ENCODE measurements at regions not wholly inside any gene's neighbourhood (a gene's known extent, or its start where the extent isn't known, plus 50 kb on each side); places are given as distances from the start of the nearest gene placed in this dataset.

DNA sequence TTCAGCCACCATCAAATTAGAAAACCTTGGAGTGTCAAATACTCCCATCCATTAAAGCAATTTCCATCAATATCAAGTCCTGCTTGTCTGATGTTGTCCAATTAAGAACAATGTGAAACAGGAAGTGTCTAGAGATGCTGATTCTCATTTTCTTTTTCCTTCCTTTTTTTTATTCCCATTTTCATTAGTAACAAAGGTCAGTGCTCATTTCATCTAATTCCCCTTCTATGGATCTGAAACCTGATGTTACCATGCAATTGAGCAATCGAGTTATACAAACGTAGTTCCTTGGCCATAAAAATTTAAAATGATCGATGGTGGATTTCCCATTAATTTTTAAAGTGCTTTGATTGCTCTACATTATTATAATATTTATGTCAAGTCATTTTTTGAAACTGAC is 330.6 kb upstream of the ZC3H12C start:
- Histone ChIP-seq H3K4me2 (no peak overlapping the region), H3K36me3 (replicated peaks; ENCODE audit: insufficient read depth, low read depth) (no peaks in the 10 kb centered on the region), H3K27ac (no peak overlapping the region), H3K9me2 (replicated peaks; ENCODE audit: insufficient read depth) (no peaks in the 10 kb centered on the region), H3K27me3 (no peaks in the 10 kb centered on the region), H3K79me2 (no peaks in the 10 kb centered on the region), H3K4me1 (ENCODE audit: insufficient read depth) (no peaks in the 10 kb centered on the region), H3K9me3 (ENCODE audit: low read depth) (no peaks in the 10 kb centered on the region), H3K4me3 (no peak overlapping the region), H4K20me1 (ENCODE audit: insufficient read depth, poor library complexity, severe bottlenecking) (no peaks in the 10 kb centered on the region), H2AFZ (no peak overlapping the region)
- 87% methylated on average over 3 of the region's 3 CpGs for WGBS (ENCODE audit: low lambda C conversion rate, missing lambda C conversion rate)
- TF ChIP-seq, protein P1, sequence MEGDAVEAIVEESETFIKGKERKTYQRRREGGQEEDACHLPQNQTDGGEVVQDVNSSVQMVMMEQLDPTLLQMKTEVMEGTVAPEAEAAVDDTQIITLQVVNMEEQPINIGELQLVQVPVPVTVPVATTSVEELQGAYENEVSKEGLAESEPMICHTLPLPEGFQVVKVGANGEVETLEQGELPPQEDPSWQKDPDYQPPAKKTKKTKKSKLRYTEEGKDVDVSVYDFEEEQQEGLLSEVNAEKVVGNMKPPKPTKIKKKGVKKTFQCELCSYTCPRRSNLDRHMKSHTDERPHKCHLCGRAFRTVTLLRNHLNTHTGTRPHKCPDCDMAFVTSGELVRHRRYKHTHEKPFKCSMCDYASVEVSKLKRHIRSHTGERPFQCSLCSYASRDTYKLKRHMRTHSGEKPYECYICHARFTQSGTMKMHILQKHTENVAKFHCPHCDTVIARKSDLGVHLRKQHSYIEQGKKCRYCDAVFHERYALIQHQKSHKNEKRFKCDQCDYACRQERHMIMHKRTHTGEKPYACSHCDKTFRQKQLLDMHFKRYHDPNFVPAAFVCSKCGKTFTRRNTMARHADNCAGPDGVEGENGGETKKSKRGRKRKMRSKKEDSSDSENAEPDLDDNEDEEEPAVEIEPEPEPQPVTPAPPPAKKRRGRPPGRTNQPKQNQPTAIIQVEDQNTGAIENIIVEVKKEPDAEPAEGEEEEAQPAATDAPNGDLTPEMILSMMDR (IDR thresholded peaks at IDR 0.05; ENCODE audit: poor library complexity): no peak
- TF ChIP-seq EZH2phosphoT487 (IDR thresholded peaks at IDR 0.05; ENCODE audit: low read depth, severe bottlenecking, unreplicated experiment) (no peak), EZH2 (IDR thresholded peaks at IDR 0.05; ENCODE audit: borderline replicate concordance) (no peak)
- DNase-seq (ENCODE audit: low spot score): no peak

DNA sequence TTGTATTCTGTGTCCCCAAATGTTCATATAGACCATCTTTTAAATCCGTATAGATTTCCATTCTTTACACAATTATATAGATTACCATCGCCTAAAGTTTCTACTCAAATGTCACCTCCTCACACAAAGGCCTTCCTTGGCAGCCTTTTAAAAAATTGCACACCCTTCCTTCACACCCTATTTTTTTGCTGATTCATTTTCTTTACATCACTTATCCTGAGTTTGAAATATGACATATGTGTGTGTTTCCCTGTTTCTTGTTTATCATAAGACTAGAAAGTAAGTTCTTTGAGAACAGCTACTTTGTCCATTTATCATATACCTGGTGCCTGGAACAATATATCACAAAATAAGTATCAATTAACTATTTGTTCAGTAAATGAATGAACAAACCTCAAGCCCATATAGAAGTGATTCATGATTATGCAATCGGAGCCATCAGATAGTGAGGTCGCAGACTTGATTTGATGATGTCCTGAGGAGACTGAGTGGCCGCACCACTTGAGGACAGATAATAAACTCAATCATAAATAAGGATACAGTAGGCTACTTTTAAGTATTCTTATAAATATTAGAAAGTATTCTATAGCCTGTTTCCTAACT is 327.4 kb upstream of the ZC3H12C start:
- no peak for TF ChIP-seq EZH2 (IDR thresholded peaks at IDR 0.05; ENCODE audit: borderline replicate concordance)
- TF ChIP-seq, protein P1 (IDR thresholded peaks at IDR 0.05; ENCODE audit: poor library complexity): no peak
- no peak for TF ChIP-seq EZH2phosphoT487 (IDR thresholded peaks at IDR 0.05; ENCODE audit: low read depth, severe bottlenecking, unreplicated experiment)
- Histone ChIP-seq H3K27me3 (no peaks in the 10 kb centered on the region), H2AFZ (no peak overlapping the region), H3K4me1 (ENCODE audit: insufficient read depth) (no peaks in the 10 kb centered on the region), H3K79me2 (no peaks in the 10 kb centered on the region), H3K27ac (no peak overlapping the region), H3K4me3 (no peak overlapping the region), H3K4me2 (no peak overlapping the region), H3K36me3 (replicated peaks; ENCODE audit: insufficient read depth, low read depth) (no peaks in the 10 kb centered on the region), H4K20me1 (ENCODE audit: insufficient read depth, poor library complexity, severe bottlenecking) (no peaks in the 10 kb centered on the region), H3K9me3 (ENCODE audit: low read depth) (no peaks in the 10 kb centered on the region), H3K9me2 (replicated peaks; ENCODE audit: insufficient read depth) (no peaks in the 10 kb centered on the region)
- DNase-seq (ENCODE audit: low spot score): no peak
- 88% methylated on average over 5 of the region's 5 CpGs for WGBS (ENCODE audit: low lambda C conversion rate, missing lambda C conversion rate)

DNA sequence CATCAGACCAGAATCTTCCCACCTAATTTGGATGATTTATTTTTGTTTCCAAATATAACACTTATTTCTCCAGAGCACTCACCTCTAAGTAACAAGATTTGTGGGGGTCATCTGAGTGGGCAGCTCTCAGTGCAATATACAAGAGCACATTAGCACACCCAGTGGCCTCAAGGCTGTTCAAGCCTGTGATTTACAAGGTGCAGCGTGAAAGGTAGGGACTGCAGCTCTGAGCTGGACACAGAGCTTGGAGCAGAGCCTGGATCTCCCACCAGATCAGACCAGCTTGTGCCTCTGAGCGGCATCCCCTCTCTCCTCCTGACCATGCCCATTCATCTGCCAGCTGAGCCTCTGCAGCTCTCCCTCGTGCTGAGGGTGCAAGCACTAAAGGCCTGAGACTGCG is 323.3 kb upstream of the ZC3H12C start:
- no peaks in the 10 kb centered on the region for H3K9me2 ChIP-seq (replicated peaks; ENCODE audit: insufficient read depth)
- no peak for TF ChIP-seq EZH2 (IDR thresholded peaks at IDR 0.05; ENCODE audit: borderline replicate concordance)
- TF ChIP-seq, protein P1 (IDR thresholded peaks at IDR 0.05; ENCODE audit: poor library complexity): no peak
- TF ChIP-seq EZH2phosphoT487 (IDR thresholded peaks at IDR 0.05; ENCODE audit: low read depth, severe bottlenecking, unreplicated experiment): no peak
- H4K20me1 ChIP-seq (ENCODE audit: insufficient read depth, poor library complexity, severe bottlenecking): no peaks in the 10 kb centered on the region
- no peaks in the 10 kb centered on the region for H3K36me3 ChIP-seq (replicated peaks; ENCODE audit: insufficient read depth, low read depth)
- no peak overlapping the region for H2AFZ ChIP-seq
- H3K27me3 ChIP-seq: no peaks in the 10 kb centered on the region
- 80% methylated on average over 4 of the region's 4 CpGs for WGBS (ENCODE audit: low lambda C conversion rate, missing lambda C conversion rate)
- no peaks in the 10 kb centered on the region for H3K4me1 ChIP-seq (ENCODE audit: insufficient read depth)
- H3K9me3 ChIP-seq (ENCODE audit: low read depth): no peaks in the 10 kb centered on the region
- DNase-seq (ENCODE audit: low spot score): no peak
- no peaks in the 10 kb centered on the region for H3K79me2 ChIP-seq
- no peak overlapping the region for H3K4me2 ChIP-seq
- no peak overlapping the region for H3K27ac ChIP-seq
- H3K4me3 ChIP-seq: no peak overlapping the region

DNA sequence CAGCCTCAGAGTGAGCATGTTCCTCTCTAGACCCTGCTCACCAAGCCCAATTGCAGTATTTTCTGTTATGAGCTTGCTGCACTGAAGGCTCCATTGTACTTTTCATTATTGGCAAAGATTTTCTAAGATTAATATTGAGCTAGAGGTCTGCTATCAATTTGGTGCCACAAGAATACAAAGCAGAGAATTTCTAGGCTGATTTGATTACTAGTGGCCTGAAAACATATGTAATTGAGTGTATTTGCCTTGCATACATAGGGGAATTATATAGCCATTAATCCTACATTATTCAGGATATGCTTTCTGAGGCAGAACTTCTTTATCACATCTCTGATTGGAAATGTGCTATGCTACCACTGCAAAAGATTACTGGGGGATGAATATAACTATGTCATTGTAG is 322.9 kb upstream of the ZC3H12C start:
- Histone ChIP-seq H3K79me2 (no peaks in the 10 kb centered on the region), H3K4me1 (ENCODE audit: insufficient read depth) (no peaks in the 10 kb centered on the region), H3K4me2 (no peak overlapping the region), H3K9me3 (ENCODE audit: low read depth) (no peaks in the 10 kb centered on the region), H3K4me3 (no peak overlapping the region), H3K36me3 (replicated peaks; ENCODE audit: insufficient read depth, low read depth) (no peaks in the 10 kb centered on the region), H2AFZ (no peak overlapping the region), H3K27ac (no peak overlapping the region), H3K9me2 (replicated peaks; ENCODE audit: insufficient read depth) (no peaks in the 10 kb centered on the region), H4K20me1 (ENCODE audit: insufficient read depth, poor library complexity, severe bottlenecking) (no peaks in the 10 kb centered on the region), H3K27me3 (no peaks in the 10 kb centered on the region)
- TF ChIP-seq, protein P1 (IDR thresholded peaks at IDR 0.05; ENCODE audit: poor library complexity): no peak
- TF ChIP-seq EZH2 (IDR thresholded peaks at IDR 0.05; ENCODE audit: borderline replicate concordance): no peak
- no peak for DNase-seq (ENCODE audit: low spot score)
